GM12878 (cell line): ENCODE measurements at regions not wholly inside any gene's neighbourhood (a gene's known extent, or its start where the extent isn't known, plus 50 kb on each side); places are given as distances from the start of the nearest gene placed in this dataset.

Experiments used
- ATAC-seq: fragments of 200-7000 bp; cut with Tn5 transposase; 3 replicates; pipeline ENCODE4 v1.9.1; 2020; ENCODE audit warnings: mild to moderate bottlenecking, moderate library complexity
- BruUV-seq: library from RNA; stranded (reverse); fragments of 400-500 nt; replicated peaks from 2 replicates; lab custom pipeline; 2021; lab: Mats Ljungman, UMichigan
- CTCF ChIA-PET: fragments of 300-600 bp; sonication (Branson Sonifier 250); formaldehyde crosslinking; extraction: SDS; loops from one replicate; lab custom pipeline; 2021; ENCODE audit warnings: inconsistent platforms; lab: Yijun Ruan, JAX
- POLR2A ChIA-PET: fragments of 350-600 bp; formaldehyde crosslinking; extraction: SDS; loops from one replicate; lab custom pipeline; 2021; ENCODE audit warnings: inconsistent platforms; lab: Charles Lee
- RAD21 ChIA-PET: fragments of 300-600 bp; sonication (Branson Sonifier 250); formaldehyde crosslinking; loops from one replicate; lab custom pipeline; 2023; ENCODE audit warnings: antibody characterized with exemption; ENCODE audit not compliant: unreplicated experiment; lab: Charles Lee
- SMC1A ChIA-PET: fragments of 300-600 bp; sonication (Branson Sonifier 250); formaldehyde crosslinking; loops from one replicate; lab custom pipeline; 2023; ENCODE audit not compliant: unreplicated experiment, uncharacterized antibody; lab: Charles Lee
- DNase-seq: peaks from one replicate; pipeline ENCODE4 v3.0.0-alpha.2; 2011; ENCODE audit warnings: low read depth, low spot score
- FAIRE-seq: peaks from 3 replicates; lab custom pipeline; 2011; peaks lifted over from hg19 to GRCh38; lab: Jason Lieb, UNC
- H2AFZ ChIP-seq: 2 replicates; pipeline ENCODE4 v1.6.0; 2011; ENCODE audit warnings: low read depth, low read length, control low read depth; ENCODE audit not compliant: control insufficient read depth
- H3K27ac ChIP-seq: 2 replicates; pipeline ENCODE4 v1.5.1; 2011; ENCODE audit warnings: control low read depth; ENCODE audit not compliant: control insufficient read depth, insufficient read depth
- H3K27me3 ChIP-seq, 2 experiments: replicated peaks in 1 of 2; 2 replicates each; pipeline versions ENCODE4 v1.6.0 to v1.6.1; 2011; ENCODE audit warnings: low read length in 1 of 2; ENCODE audit not compliant: control insufficient read depth in 2 of 2, insufficient read depth in 2 of 2
- H3K36me3 ChIP-seq, 2 experiments: 2 replicates each; pipeline ENCODE4 v1.5.1; 2011; ENCODE audit warnings: low read length in 1 of 2; ENCODE audit not compliant: control insufficient read depth in 2 of 2, insufficient read depth in 2 of 2
- H3K4me1 ChIP-seq: 2 replicates; pipeline ENCODE4 v1.6.1; 2011; ENCODE audit warnings: mild to moderate bottlenecking, low read length, moderate library complexity, mixed read lengths; ENCODE audit not compliant: control insufficient read depth, insufficient read depth
- H3K4me2 ChIP-seq: 2 replicates; pipeline ENCODE4 v1.6.0; 2011; ENCODE audit warnings: control low read depth; ENCODE audit not compliant: control insufficient read depth, insufficient read depth
- H3K4me3 ChIP-seq: fragments of 200-600 bp; sonication (generic); 2 replicates; pipeline ENCODE4 v1.5.1; 2016
- H3K79me2 ChIP-seq: 2 replicates; pipeline ENCODE4 v1.6.0; 2011; ENCODE audit warnings: low read length; ENCODE audit not compliant: control insufficient read depth, insufficient read depth
- H3K9ac ChIP-seq: 2 replicates; pipeline ENCODE4 v1.8.0; 2011; ENCODE audit warnings: low read length, control low read depth, mixed read lengths; ENCODE audit not compliant: control insufficient read depth, insufficient read depth
- H3K9me3 ChIP-seq: replicated peaks from 3 replicates; pipeline ENCODE4 v1.5.1; 2011; ENCODE audit warnings: mild to moderate bottlenecking, low read length; ENCODE audit not compliant: control insufficient read depth, insufficient read depth
- H4K20me1 ChIP-seq: 2 replicates; pipeline ENCODE4 v1.6.0; 2011; ENCODE audit not compliant: control insufficient read depth, insufficient read depth
- CEBPZ ChIP-seq: fragments of 150-350 bp; IDR thresholded peaks from 2 replicates; pipeline ENCODE4 v1.6.1; 2016; ENCODE audit warnings: low read depth, low read length
- EP300 ChIP-seq, 2 experiments: fragments of 150-350 bp in 1 of 2; IDR thresholded peaks; 2 replicates each; pipeline ENCODE4 v1.6.1; 2011 to 2012; ENCODE audit warnings: low read depth in 2 of 2, low read length in 2 of 2, borderline replicate concordance in 1 of 2, improper control_type of control experiment in 1 of 2, inconsistent platforms in 1 of 2; ENCODE audit not compliant: control insufficient read depth in 1 of 2
- HSF1 ChIP-seq: fragments of 150-350 bp; IDR thresholded peaks from 2 replicates; pipeline ENCODE4 v1.6.1; 2014; ENCODE audit warnings: mild to moderate bottlenecking, low read depth, low read length
- MYC ChIP-seq: IDR thresholded peaks from 2 replicates; pipeline ENCODE4 v1.6.1; 2011; ENCODE audit warnings: mild to moderate bottlenecking, low read length, moderate library complexity, inconsistent platforms; ENCODE audit not compliant: insufficient read depth, insufficient replicate concordance, insufficient read length, severe bottlenecking
- ZBTB33 ChIP-seq: fragments of 450-650 bp; IDR thresholded peaks from 2 replicates; pipeline ENCODE4 v1.6.1; 2017; ENCODE audit warnings: mild to moderate bottlenecking
- WGBS: methylation state at CpG from one replicate; pipeline ENCODE4 v1.1.6; 2016; ENCODE audit warnings: low lambda C conversion rate; ENCODE audit not compliant: insufficient replicate concordance, insufficient coverage; ENCODE audit errors: missing lambda C conversion rate; 5-methylcytosine and 5-hydroxymethylcytosine counted together
- in situ Hi-C: fragments of 300-500 bp; cut with MboI; formaldehyde crosslinking; loops from 9 replicates; pipeline ENCODE4 v1.14.3; 2018; ENCODE audit warnings: mixed read lengths
- intact Hi-C: fragments of 100-400 bp; cut with micrococcal nuclease; formaldehyde crosslinking; loops from one replicate; pipeline ENCODE4 v1.14.2; 2022; ENCODE audit not compliant: unreplicated experiment

GRCh38 chrX:113828470-113828869 is 755.4 kb upstream of the HTR2C start (continued):
- TF ChIP-seq EP300 (IDR thresholded peaks at IDR 0.05; ENCODE audit: borderline replicate concordance in 1 of 2, control insufficient read depth in 1 of 2, low read depth in 2 of 2, low read length in 2 of 2) = no peak

- SMC1A ChIA-PET = no interaction called here
- no peak overlapping the region for H3K4me2 ChIP-seq
- ATAC-seq = no peak
- no peak for DNase-seq
- H3K4me1 ChIP-seq = no peaks in the 10 kb centered on the region
- no peak overlapping the region for H3K27ac ChIP-seq
- CTCF ChIA-PET = no interaction called here
- FAIRE-seq = no peak
- H3K27me3 ChIP-seq = no peaks in the 10 kb centered on the region
- RAD21 ChIA-PET = no interaction called here
- in situ Hi-C loops (no loop called here), intact Hi-C loops (no loop called here)
- no peaks in the 10 kb centered on the region for H3K36me3 ChIP-seq
- TF ChIP-seq MYC (no peak), HSF1 (no peak), ZBTB33 (no peak), CEBPZ (no peak)
- BruUV-seq = no TSS peak
- H4K20me1 ChIP-seq = no peaks in the 10 kb centered on the region
- no peaks in the 10 kb centered on the region for H3K79me2 ChIP-seq
- no peak overlapping the region for H2AFZ ChIP-seq
- no peak overlapping the region for H3K4me3 ChIP-seq
- 48% methylated on average over 3 of the region's 3 CpGs for WGBS
- no peak overlapping the region for H3K9ac ChIP-seq
- no peaks in the 10 kb centered on the region for H3K9me3 ChIP-seq
- POLR2A ChIA-PET = no interaction called here
Observed at GRCh38 chrX:113818346-113818745, 765.5 kb upstream of the HTR2C start.
